ENCODE measurements at regions not wholly inside any gene's neighbourhood (a gene's known extent, or its start where the extent isn't known, plus 50 kb on each side); places are given as distances from the start of the nearest gene placed in this dataset.
"Not testable (repeated sequence)": the region's sequence is repeated elsewhere in the genome, so short reads cannot be mapped to it uniquely, and the experiment has no call there.

GRCh38 chr5:34450338-34450737 is 205.8 kb upstream of the RAI14 start:
- DNase-seq = no peak

DNA sequence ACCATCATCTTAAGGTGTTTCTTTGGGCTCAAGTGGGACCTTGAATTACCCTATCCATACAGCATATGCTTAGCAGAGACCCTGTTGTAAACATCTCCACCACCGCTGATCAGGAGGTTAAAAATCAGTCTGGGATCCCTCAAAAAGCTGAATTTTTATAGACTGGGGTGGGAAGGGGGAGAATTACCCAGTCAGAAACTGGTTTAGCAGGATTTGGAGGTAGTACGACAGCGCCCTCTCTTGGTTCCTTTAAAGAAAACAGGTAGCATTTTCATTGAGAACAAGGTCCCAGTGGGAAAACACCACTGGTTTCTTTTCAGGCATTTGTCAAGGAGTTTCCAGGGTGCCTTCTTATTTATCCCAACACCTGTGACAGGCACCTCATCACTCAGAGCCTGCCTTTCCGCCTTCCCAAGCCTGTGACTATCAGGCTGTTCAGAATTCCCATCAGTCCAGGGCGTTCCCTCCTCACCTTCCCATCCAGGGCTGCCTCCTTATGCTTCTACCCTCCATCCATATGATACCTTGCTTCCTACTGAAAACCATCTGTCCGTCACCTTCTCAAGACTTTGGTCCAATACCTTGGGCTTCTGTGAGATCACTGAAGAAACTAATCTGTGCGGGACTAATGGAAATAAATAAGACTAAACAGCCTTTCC is 203.8 kb upstream of the RAI14 start:
- DNase-seq = peak; percentile 55

DNA sequence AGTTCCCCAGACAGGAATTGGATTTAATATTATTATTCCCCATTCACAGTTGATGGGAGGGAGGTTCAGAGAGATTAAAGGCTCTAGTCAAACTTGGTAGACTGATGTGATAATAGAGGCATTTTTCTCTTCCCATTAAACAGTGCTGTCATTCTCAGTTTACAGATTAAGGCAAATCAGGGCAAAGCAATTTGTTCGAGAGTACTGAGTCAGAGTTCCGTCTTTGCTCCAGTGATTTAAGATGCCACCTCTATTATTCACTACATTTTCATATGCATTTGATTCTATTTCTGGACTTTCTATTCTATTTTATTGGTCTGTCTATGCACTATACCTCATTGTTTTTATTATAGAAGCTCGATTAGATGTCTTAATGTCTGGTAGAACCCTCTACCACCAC is 201.0 kb upstream of the RAI14 start:
- DNase-seq = no peak

- DNase-seq = no peak
Measured at GRCh38 chr5:34459908-34460307, 196.2 kb upstream of the RAI14 start.

DNA sequence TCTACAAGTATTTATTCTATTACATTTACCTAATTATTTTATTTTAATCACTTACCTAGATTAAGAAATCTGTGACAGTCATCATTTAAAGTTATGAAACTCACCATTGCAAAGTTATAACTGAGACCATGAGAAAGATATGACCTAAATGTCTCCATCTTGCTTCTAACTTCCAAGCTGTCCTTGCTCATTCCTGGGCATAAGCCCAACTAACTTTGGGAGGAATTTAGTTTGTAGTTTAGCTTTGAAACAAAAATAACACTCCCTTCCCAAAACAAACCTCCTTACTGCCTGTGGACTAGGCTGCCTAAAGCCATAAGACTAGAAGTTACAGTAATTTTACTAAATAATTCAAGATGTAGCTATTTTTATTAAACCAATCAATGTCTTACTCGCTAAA is 195.6 kb upstream of the RAI14 start:
- DNase-seq = no peak

- no peak for DNase-seq
Measured at GRCh38 chr5:34464829-34465228, 191.3 kb upstream of the RAI14 start.

DNA sequence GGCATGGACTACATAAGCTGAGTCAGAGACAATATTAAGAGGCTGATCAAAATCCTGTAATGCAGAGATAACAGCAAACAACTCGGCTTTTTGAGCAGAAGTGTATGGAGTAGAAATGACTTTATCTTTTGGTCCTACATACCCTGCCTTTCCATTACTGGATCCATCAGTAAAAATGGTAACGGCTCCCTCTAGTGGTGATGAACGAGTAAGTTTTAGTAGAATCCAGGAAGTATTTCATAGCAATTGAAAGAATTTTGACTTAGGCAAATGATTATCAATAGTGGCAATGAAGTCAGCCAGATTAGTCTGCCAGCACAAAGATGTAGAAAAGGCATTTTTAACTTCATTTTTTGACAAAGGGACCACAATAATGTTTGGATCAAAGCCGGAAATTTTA is 190.8 kb upstream of the RAI14 start:
- peak; percentile 50 for DNase-seq

DNA sequence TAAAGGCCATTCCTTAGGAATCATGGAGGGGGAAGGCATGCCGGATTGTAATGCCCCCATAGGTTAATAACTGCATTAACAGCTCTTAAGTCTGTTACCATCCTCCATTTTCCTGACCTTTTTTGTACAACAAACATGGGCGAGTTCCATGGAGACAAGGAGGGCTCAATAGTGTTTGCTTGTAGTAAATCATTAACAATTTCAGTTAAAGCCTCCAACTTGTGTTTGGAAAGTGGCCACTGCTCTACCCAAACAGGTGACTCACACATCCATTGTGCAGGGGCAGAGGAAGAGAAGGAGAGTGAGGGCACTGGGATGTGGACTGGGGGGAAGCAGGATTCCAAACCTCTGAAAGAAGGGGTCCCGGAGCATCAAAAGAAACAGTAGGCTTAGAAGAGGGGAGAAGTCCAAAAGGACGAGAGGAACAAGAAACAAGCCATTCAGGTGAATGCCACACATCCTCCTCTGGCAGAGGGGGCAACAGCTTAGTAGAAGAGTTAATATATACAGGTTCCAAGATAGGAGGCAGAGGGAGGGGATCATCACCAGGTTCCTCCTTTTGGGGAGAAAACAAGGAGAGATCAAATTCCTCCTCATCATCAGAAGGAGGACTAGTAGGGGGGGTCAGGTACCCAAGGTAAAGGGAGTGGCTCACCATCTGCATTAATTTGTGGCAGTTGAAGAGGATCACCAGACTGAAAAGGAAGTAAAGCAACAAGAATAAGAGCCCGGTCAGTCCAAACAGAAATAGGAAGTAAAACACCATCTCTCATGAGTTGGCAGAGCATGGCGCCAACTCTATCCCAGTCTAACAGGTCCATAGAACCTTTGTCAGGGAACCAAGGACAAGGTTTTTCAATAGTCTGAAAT is 189.4 kb upstream of the RAI14 start:
- not testable (repeated sequence) for DNase-seq

DNA sequence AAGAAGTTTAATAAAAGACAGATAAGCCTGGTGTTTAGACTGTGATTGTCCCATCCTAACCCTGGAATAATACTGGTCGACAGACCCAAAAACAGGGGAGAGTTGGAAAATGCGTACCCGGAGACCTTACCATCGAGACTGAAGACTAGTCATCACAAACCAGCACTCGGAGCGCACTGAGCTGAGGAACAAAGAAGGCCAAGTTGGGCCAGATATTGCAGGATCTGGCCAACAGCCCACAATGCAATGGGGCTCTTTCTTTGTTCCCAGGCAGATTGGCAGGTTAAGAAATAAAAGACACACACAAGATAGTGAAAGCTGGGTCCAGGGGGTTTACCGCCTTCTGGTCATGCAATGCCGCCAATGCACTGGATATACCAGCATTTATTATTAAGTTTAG is 188.7 kb upstream of the RAI14 start:
- no peak for DNase-seq

GRCh38 chr5:34467984-34468383 is 188.1 kb upstream of the RAI14 start:
- DNase-seq = not testable (repeated sequence)

DNA sequence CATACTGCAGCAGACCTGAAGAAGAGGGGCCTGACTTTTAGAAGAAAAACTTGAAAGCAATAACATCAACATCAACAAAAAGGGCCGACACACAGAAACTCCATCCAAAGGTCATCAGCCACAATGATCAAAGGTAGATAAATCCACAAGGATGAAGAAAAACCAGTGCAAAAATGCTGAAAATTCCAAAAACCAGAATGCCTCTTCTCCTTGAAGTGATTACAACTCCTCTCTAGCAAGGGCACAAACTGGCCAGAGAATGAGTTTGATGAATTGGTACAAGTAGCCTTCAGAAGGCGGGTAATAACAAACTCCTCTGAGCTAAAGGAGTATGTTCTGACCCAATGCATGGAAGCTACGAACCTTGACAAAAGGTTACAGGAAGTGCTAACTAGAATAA is 186.2 kb upstream of the RAI14 start:
- no peak for DNase-seq

DNA sequence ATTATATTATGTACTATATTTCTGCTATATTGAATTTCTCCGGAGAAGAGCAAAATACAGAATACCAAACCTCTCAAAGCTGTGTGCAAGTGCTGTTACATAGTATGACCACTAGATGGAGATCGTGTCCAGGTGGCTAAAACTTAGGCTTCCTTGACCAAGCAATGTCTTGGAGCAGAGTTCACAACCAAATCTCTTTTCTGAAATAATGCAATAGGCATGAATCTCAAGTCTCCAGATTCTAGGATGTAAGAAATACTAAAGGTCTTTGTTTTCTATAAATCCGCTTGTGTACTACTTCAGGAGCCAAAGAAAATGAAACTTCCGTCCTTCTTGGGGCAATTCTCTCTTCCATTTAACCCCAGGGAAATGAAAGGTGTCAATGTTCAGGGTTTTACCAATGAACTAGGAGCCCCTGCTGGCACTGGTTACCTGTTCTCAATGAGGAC is 181.5 kb upstream of the RAI14 start:
- DNase-seq = peak; percentile 37

GRCh38 chr5:34475249-34475966 is 180.7 kb upstream of the RAI14 start:
- no peak for DNase-seq

DNA sequence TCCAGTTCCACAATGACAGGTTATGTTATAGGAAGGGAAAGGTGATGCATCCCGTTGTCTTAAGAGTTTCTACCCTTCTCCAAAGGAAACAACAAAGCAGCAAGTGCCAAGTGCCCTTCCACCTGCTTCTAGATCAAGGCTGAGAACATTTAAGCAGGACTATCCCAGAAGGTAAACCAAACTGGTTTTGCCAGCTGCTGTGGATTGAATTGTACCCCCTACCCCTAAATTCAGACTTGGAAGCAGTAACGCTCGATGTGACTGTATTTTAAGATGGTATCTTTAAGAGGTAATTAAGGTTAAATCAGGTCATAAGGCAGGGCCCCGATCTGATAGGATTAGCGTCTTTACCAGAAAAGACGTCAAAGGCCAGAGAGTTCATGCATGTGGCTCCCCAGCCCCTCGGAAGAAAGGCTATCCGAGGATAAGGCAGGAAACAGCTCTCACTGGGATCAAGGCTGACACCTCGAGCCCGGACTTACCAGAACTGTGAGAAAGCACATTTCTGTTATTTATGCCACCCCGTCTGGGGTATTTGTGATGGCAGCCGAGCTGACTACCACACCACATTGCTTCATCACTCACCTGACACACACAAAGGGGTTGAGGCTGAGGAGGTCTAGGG is 179.1 kb upstream of the RAI14 start:
- no peak for DNase-seq

- no peak for DNase-seq
Measured at GRCh38 chr5:34480810-34481528, 175.2 kb upstream of the RAI14 start.

DNA sequence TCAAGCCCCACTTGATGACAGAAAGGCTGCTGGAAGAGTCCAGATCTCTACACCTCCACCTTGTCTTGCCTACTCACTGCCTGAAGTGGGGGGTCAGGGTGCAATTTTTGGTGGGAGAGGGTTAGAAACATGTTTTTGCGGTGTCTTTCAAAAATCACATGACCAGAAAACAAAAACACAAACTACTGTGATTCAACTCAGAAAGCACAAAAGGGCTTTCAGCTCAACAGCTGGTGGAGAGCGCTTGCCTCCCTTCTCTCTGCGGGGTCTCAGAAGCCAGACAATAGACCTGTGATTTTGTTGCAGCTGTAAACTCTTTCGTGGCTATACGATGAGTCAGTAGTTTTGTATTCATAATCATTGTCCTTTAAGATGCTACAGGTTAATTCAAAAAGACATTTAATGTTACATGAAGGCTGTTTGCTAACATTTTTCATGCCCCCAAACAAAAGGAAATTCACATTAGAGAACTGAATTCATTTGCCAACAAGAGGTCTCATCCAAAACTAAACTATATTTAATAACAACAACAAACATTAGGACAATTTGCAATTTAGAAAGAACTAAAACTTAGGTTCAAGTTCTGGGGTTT is 172.6 kb upstream of the RAI14 start:
- DNase-seq = no peak

- DNase-seq = no peak
Measured at GRCh38 chr5:34484216-34484920, 171.8 kb upstream of the RAI14 start.

- DNase-seq = no peak
Measured at GRCh38 chr5:34485768-34486030, 170.4 kb upstream of the RAI14 start.

DNA sequence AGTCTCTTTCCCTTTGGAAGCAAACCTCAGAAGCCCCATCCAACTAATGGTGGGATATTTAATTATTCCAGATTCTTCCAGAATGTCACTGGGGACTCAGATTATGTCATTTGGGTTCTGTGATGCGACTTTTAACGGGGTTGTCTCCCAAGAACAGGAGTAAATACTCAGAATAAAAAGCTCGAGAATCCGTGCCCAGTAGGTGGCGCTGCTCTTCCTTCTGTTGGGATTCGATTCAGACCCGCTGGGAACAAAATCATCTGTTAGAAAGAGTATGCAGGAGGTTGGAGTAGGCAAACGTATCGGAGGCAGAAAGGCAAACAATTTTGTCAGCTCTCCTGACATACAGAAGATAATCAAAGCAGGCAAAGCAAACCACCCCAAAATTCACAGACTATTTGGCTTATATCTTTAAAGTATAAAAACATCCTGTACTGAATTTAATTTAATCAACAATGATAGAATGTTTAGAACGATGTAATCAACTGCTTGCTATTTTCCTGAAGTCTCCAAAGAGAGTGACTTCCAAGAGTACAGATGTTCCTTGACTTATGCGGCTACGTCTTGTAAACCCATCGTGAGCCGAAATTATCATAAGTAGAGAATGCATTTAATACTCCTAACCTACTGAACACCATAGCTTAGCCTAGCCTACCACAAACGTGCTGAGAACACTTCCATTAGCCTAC is 169.8 kb upstream of the RAI14 start:
- DNase-seq = peak; percentile 92

- no peak for DNase-seq
Measured at GRCh38 chr5:34486849-34487158, 169.3 kb upstream of the RAI14 start.

- DNase-seq = no peak
Measured at GRCh38 chr5:34487159-34487879, 168.8 kb upstream of the RAI14 start.
